Ramos (cell line): ENCODE measurements at regions not wholly inside any gene's neighbourhood (a gene's known extent, or its start where the extent isn't known, plus 50 kb on each side); places are given as distances from the start of the nearest gene placed in this dataset.
"Not testable (repeated sequence)": the region's sequence is repeated elsewhere in the genome, so short reads cannot be mapped to it uniquely, and the experiment has no call there.

Experiments
- in situ Hi-C: fragments of 300-500 bp; cut with MboI; formaldehyde crosslinking; loops from one replicate; pipeline ENCODE4 v1.14.3; 2022; ENCODE audit warnings: low sequenced_read_pairs; ENCODE audit not compliant: unreplicated experiment

- in situ Hi-C loops: no loop called here
Measured at GRCh38 chr1:194447636-194448035, 1261.2 kb upstream of the B3GALT2 start.

DNA sequence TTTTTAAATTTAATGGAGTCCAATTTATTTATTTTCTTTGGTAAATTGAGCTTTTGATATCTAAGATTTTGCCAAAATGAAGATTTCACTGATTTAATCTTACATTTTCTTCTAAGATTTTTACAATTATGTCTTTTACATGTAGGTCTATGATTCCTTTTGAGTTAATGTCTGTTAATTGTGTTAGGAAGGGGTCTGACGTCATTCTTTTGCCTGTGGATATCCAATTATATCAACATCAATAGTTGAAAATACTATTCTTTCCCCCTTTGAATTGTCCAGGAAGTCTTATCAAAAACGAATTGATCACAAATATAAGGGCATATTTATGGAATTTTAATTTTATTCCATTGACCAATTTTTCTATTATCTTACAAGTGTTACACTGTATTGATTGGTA, 1258.8 kb upstream of the B3GALT2 start:
- in situ Hi-C loops: no loop called here

DNA sequence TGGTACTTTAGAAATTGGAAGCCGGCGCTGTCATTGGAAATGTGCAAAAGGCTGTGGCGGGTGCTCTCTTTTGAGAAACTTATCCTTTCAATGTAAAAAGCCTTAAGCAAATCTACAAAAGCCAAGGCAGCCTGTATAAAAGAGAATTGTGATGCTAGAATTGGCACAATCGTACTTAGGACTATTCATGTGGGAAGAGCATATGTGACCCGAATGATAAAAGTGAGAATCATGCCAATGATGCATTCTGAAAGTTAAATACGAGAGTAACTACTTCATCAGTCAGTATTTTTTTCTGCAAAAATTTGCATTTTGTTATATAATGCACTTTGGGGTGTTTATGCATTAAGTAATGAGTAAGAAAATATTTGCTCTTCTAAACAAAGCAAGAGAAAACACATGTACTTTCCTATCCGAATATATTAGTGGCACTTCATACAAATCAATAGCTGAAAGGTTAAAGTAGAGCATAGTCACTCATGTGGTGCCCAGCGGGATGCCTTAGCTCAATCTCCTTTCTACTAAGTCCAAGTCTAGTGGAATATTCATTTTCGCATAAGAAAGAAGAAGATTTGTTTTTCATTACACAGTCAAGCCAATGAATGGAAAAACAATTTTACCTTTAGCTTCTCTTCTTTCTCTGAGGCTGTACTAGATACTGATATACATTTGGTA, 1256.6 kb upstream of the B3GALT2 start:
- in situ Hi-C loops: no loop called here

DNA sequence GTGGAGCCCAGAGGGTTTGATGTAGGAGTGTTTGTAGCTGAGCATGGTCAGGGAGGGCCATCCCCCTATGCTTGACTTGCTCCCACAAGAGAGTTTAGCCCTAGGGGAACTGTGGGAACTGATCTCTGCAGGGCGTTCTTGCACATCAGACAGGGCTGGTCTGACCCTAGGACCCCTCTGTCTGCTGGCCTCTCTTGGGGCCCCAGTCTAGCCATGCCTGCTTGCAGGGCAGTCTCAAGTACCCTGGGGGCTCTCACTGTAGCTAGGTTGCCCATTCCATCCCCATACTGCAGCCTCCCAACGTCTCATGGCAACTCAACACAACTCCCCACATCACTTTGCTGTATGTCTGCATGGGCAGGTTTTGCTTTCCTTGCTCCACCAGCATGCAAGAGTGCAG, 1250.7 kb upstream of the B3GALT2 start:
- in situ Hi-C loops: no loop called here

DNA sequence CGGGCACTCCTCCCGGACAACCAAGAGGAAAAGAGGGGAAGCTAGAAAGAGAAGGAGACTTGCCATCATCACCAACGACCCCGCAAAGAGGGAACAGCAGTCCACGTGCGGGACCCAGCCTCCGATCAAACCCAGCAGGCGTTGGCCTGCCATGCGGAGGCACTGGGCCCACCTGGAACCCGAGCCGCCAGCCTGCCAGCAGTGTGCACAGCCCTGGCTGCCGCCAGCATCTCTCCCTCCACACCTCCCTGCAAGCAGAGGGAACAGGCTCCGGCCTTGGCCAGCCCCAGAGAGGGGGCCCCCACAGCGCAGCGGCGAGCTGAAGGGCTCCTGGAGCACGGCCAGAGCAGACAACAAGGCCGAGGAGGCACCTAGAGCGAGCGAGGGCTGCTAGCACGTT, 1244.7 kb upstream of the B3GALT2 start:
- in situ Hi-C loops: no loop called here

DNA sequence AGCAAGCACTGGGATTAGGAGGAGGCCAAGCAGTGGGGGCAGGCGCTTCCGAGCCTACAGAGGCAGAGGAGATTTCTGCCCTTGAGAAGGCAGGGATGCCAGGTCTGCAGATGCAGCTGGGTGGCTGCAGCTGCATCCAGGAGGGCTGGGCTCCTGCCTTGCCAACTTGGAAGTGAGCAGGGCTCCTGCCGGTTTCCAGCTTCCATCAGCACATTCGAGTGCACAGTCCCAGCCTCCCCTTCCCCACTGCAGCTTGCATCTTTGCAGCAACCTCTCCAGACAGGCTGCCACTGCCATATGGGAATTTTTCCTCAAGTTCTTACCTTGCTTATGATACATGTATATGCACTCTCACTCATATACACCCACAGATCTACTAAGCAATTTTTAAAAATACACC, 1234.3 kb upstream of the B3GALT2 start:
- in situ Hi-C loops: no loop called here

DNA sequence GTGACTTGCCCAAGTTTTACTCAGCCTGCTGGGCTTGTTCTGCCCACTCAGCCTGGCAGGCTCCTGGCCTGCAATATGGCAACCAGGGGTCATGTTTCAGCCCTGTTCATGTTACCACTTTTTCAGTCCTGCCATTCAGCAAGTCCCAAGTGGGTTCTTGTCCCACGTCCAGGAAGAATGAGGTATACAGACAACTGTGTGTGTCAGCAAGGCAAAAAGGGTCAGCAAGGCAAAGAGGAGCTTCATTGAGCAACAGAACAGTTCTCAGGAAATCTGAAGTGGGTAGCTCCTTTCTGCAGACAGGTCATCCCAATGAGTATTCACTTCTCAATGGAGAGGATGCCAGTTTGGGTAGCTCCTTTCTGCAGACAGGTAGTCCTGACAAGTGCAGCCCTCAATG, 1233.3 kb upstream of the B3GALT2 start:
- in situ Hi-C loops: no loop called here

GRCh38 chr1:194410756-194411155, 1224.3 kb upstream of the B3GALT2 start:
- in situ Hi-C loops: no loop called here

DNA sequence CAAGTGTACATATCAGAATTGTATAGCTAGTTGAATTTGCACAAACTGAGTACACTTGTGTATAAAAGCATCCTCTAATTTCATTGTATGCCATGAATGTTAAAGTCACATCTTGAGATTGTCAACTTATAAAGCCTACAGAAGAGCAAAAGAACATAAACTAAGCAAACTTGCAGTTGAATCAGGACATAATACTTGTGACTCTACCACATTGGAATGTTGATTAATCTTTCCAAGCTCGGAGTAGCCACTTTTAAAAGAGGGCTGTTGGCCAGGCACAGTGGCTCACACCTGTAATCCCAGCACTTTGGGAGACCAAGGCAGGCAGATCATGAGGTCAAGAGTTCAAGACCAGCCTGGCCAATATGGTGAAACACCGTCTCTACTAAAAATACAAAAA, 1220.8 kb upstream of the B3GALT2 start:
- in situ Hi-C loops: not testable (repeated sequence)

DNA sequence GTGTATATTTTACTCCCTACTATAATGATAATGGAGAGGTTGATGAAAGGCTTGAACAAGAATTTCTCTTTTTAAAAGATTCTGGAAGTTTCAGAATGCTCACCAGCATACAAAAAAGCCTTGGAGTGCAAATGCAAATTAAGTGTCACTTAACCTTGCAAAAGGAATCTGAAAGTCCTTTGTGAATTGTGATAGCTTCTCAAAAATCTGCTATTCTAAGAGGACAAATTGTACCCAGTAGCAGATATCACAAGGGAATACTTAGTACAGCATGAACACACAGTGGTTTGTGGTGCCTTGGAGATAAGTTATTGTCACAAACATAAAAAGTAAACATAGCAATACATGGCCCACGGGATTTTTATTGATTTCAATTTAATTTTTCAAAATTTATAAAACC, 1208.3 kb upstream of the B3GALT2 start:
- in situ Hi-C loops: no loop called here

GRCh38 chr1:194387531-194387930, 1201.1 kb upstream of the B3GALT2 start:
- in situ Hi-C loops: no loop called here

DNA sequence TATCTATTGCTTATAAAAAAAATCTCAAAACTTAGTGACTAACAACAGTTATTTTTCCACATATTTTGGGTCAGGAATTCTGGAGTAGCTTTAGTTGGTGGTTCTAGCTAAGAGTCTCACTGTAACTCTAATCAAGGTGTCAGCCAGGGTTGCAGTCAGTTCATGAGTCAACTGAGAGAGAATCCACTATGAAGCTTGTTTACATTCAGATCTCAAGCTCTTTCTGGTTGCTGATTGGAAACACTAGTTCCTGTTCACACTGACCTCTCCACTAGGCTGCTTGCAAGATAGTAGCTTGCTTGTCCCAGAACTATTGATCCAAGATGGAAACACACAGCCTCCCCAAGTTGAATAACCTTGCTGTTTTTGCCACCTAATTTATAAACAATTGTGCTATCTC, 1192.1 kb upstream of the B3GALT2 start:
- in situ Hi-C loops: no loop called here

GRCh38 chr1:194374649-194375048, 1188.2 kb upstream of the B3GALT2 start:
- in situ Hi-C loops: no loop called here

- in situ Hi-C loops: no loop called here
Measured at GRCh38 chr1:194372266-194372665, 1185.9 kb upstream of the B3GALT2 start.

DNA sequence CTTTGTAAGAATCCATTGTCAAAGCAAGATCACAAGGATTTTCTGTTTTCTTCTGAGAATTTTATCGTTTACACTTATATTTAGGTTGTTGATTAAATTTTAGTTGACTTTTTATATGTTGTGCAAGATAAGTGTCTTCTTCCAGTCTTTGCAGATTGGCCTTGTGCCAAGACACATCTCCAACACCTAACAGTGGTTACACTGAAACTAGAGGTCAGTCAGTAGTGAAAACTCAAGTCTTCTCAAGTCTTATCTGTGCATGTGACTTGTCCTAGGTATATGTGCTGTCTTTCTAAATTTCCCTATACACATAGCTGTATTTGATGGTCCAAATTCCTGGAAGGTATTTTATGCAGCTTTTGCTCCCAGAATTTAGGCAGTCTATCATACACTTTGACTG, 1183.2 kb upstream of the B3GALT2 start:
- in situ Hi-C loops: no loop called here

- in situ Hi-C loops: no loop called here
Measured at GRCh38 chr1:194369060-194369459, 1182.6 kb upstream of the B3GALT2 start.

DNA sequence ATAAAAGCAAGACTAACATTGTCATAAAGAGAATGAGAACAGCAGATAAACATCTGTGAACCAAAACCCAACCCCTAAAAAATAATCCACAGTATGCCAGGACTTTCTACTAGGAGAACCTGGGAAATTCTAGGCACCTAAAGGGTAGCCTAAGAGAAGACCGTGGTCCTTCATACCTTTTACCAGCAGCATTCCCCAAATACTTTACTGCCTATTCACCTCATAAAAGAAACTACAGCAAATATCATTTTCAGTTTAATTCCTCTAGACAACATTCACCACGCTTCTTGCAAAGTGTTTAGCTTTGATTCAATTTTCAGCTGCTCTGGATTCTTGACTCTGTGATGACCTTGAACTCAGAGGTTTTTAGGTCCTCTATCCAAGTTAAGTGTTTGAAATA, 1180.7 kb upstream of the B3GALT2 start:
- in situ Hi-C loops: no loop called here

DNA sequence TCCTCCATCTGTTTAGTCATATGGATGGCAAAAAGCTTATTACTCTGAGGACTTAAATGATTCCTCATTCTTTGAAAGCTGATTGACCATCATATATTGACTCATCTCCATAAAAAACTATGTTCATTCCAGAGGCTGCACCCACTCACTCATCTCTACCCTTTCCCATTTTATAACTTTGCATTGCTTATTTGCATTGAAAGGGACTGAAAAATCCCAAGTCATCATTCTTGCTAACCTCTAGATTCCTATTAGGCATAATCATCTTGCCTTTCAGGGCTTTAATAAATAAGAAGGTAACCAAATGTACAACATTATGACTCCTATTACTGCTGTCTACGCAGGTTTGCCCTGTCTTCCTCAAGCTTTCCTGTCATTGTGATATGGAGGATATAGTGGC, 1180.3 kb upstream of the B3GALT2 start:
- in situ Hi-C loops: no loop called here

GRCh38 chr1:194362327-194362726, 1175.9 kb upstream of the B3GALT2 start:
- in situ Hi-C loops: no loop called here

- in situ Hi-C loops: no loop called here
Measured at GRCh38 chr1:194361374-194362131, 1175.1 kb upstream of the B3GALT2 start.

DNA sequence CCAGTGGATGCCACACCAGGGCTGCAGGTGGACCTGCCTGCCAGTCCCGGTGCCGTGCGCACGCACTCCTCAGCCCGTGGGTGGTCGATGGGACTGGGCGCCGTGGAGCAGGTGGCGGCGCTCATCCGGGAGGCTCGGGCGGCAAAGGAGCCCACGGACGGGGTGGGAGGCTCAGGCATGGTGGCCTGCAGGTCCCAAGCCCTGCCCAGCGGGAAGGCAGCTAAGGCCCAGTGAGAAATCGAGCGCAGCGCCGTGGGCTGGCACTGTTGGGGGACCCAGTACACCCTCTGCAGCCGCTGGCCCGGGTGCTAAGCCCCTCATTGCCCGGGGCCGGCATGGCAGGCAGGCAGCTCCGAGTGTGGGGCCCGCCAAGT, 1171.8 kb upstream of the B3GALT2 start:
- in situ Hi-C loops: no loop called here

GRCh38 chr1:194357573-194358207, 1171.3 kb upstream of the B3GALT2 start:
- in situ Hi-C loops: not testable (repeated sequence)
